GM18951 (cell line): ENCODE measurements at regions not wholly inside any gene's neighbourhood (a gene's known extent, or its start where the extent isn't known, plus 50 kb on each side); places are given as distances from the start of the nearest gene placed in this dataset.
"Not testable (repeated sequence)": the region's sequence is repeated elsewhere in the genome, so short reads cannot be mapped to it uniquely, and the experiment has no call there.

ENCODE experiments used
- POLR2A ChIP-seq: IDR thresholded peaks from 4 replicates; pipeline ENCODE4 v1.6.1; 2011; ENCODE audit warnings: mild to moderate bottlenecking; ENCODE audit not compliant: insufficient read length, insufficient read depth; ENCODE audit errors: extremely low read depth
- in situ Hi-C: fragments of 300-500 bp; cut with MboI; formaldehyde crosslinking; loops from one replicate; pipeline ENCODE4 v1.12.0; 2022; ENCODE audit warnings: low sequenced_read_pairs, mixed read lengths, inconsistent platforms; ENCODE audit not compliant: unreplicated experiment

GRCh38 chr1:147078606-147079399, 93.5 kb downstream of the PRKAB2 start:
- TF ChIP-seq POLR2A, result no peak
- in situ Hi-C loops, result no loop called here

GRCh38 chr1:147077936-147078605, 94.2 kb downstream of the PRKAB2 start:
- no peak for TF ChIP-seq POLR2A
- in situ Hi-C loops, result no loop called here

DNA sequence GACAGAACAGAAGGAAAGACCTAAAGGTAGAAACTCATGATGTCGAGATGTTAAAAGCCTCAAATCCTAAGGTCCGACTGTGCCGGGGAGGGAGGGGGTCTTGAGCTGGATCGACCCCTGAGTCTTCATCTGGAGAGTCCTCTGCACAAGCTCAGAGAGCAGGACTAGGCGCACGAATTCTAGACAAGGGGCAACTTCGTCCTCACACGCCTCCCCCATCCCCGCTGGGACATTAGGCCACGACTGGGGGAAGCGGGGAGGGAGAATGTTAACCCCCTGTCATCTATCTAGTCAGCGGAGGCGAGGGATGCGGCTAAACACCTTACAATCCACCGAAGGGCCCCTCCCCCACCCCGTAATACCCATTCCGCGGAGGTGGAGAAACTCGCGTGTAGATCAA, 94.7 kb downstream of the PRKAB2 start:
- in situ Hi-C loops, result no loop called here
- TF ChIP-seq POLR2A, result no peak

- TF ChIP-seq POLR2A, result no peak
These were observed 95.2 kb downstream of the PRKAB2 start for GRCh38 chr1:147077081-147077480.

GRCh38 chr1:147076442-147076841, 95.8 kb downstream of the PRKAB2 start:
- no peak for TF ChIP-seq POLR2A
- in situ Hi-C loops, result no loop called here

More at GRCh38 chr1:147077081-147077480, 95.2 kb downstream of the PRKAB2 start:
- in situ Hi-C loops, result no loop called here

DNA sequence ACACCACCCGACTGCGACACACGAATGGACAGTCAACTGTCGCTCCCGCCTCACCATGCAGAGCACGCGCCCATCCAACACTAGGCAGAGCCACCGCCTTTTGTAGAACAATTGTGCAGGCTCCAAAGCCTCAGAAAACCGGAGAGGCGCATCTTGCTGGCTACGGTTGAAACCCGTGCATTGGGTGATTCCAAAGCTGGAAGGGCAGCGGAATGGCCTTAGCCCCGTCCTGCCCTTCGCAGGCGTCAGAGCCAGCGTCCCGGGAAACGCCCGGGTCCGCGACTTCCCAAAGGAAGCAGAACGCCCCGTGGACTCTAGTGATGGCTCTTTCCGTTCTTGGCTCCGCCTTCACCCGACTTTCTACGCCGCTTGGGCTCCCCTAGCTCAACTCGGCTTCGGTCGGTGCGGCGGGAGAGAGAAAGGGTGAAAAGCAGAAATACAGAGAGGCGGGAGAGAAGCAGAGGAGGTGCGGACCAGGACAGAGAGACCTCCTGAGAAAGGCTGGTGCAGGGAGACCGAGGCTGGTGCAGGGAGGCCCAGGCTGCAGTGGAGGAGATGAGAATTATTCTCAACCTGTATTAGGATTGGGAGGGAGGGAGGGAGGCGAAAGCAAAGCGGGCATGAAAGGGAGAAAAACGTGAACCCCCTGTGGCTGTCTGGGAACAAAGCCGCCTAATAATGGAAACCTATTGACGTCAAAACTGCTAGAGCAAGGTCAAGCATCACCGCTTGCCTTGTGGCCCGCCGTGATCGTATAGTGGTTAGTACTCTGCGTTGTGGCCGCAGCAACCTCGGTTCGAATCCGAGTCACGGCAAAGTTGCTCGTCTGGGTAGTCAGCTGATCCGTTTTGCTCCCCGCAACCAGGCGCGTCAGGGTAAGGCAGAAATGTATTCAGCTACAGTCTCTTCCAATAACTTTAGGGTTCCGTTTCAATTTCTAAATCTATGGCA, 99.5 kb downstream of the PRKAB2 start:
- no peak for TF ChIP-seq POLR2A
- in situ Hi-C loops, result no loop called here

DNA sequence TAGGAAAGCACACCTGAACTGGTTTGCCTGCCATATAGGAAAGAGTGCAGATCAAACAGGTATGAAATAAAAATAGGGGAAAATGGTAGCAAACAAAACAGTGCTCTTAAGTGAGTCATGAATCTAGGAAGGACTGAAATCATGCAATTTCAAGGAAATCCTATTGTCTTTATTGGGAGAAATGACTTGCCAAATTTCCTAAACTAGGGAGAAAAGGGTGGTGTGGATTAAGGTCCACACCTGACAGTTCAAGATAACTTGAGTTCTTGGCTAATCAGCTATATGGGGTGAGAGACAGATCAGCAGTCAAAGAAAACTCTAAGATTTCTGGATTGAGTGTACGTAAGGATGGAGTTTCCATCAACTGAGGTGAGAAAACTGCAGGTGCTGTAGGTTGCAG, 101.1 kb downstream of the PRKAB2 start:
- no peak for TF ChIP-seq POLR2A
- in situ Hi-C loops, result no loop called here

DNA sequence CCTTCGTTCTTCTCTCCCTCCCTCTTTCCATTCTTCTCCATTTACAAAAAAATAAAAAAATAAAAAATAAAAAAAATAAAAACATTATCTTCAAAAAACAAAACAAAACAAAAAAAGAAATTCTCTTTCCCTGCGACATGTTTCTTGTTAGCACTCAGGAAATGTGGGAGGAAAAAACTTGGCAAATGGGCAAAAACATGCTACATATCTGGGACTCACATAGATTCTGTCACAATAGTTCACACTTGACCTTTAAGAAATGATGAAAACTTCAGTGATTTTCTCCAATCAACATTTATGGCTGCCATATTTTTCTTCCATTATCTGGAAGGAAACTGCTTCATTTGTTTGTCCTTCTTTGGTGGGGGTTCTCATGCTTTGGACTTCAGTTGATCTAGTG, 109.3 kb downstream of the PRKAB2 start:
- in situ Hi-C loops, result no loop called here
- no peak for TF ChIP-seq POLR2A

DNA sequence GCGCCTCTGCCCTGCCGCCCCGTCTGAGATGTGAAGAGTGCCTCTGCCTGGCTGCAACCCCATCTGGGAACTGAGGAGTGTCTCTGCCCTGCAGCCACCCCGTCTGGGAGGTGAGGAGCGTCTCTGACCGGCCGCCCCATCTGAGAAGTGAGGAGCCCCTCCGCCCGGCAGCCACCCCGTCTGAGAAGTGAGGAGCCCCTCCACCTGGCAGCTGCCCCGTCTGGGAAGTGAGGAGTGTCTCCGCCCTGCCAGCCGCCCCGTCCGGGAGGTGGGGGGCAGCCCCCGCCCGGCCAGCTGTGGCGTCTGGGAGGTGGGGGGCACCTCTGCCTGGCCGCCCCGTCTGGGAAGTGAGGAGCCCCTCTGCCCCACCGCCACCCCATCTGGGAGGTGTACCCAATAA, 110.4 kb downstream of the PRKAB2 start:
- in situ Hi-C loops, result not testable (repeated sequence)

- in situ Hi-C loops, result no loop called here
- TF ChIP-seq POLR2A, result no peak
These were observed 115.1 kb downstream of the NBPF12 start for GRCh38 chr1:147053269-147053668.

- in situ Hi-C loops, result no loop called here
- no peak for TF ChIP-seq POLR2A
These were observed 114.6 kb downstream of the NBPF12 start for GRCh38 chr1:147052677-147053076.

DNA sequence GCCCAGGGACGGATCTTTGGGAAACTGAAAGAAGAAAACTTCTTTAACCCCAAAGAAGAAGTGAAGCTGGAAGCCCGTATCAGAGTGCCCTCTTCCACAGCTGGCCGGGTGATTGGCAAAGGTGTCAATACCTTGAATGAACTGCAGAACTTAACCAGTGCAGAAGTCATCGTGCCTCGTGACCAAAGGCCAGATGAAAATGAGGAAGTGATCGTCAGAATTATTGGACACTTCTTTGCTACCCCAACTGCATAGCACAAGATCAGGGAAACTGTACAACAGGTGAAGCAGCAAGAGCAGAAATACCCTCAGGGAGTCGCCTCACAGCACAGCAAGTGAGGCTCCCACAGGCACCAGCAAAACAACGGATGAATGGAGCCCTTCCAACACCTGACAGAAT, 114.0 kb downstream of the NBPF12 start:
- TF ChIP-seq POLR2A, result no peak
- in situ Hi-C loops, result no loop called here

- no peak for TF ChIP-seq POLR2A
- in situ Hi-C loops, result no loop called here
These were observed 113.0 kb downstream of the NBPF12 start for GRCh38 chr1:147051136-147051535.
